ENCODE measurements at regions not wholly inside any gene's neighbourhood (a gene's known extent, or its start where the extent isn't known, plus 50 kb on each side); places are given as distances from the start of the nearest gene placed in this dataset.

DNA sequence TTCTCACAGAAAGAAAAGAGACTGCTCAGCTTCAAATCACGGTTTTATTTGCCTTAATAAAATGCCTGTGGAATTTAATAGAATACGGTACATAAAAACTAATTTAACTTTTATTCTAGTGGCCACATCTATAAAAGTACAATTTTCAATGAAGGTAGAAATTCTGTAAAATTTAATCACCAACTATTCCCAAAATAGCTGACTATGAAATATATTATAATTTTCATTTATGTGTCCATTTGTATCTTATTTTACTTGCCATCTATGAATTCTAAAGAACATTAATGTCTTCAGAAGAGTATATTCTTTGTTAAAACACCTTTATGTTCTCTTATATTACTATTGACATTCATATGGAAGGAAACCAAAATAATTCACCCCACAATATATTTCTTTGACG, 192.6 kb downstream of the BTBD3 start:
- H3K4me1 ChIP-seq (ENCODE audit: control insufficient read depth, extremely low read depth, insufficient read depth, low read length) = no peaks in the 10 kb centered on the region
- no peak for TF ChIP-seq MYC (IDR thresholded peaks at IDR 0.05; ENCODE audit: low read depth, low read length)
- TF ChIP-seq POLR2A (IDR thresholded peaks at IDR 0.05; ENCODE audit: low read depth, low read length) = no peak
- TF ChIP-seq POLR2AphosphoS5 (IDR thresholded peaks at IDR 0.05; ENCODE audit: insufficient read depth, low read depth, low read length) = no peak
- TF ChIP-seq, protein P1, sequence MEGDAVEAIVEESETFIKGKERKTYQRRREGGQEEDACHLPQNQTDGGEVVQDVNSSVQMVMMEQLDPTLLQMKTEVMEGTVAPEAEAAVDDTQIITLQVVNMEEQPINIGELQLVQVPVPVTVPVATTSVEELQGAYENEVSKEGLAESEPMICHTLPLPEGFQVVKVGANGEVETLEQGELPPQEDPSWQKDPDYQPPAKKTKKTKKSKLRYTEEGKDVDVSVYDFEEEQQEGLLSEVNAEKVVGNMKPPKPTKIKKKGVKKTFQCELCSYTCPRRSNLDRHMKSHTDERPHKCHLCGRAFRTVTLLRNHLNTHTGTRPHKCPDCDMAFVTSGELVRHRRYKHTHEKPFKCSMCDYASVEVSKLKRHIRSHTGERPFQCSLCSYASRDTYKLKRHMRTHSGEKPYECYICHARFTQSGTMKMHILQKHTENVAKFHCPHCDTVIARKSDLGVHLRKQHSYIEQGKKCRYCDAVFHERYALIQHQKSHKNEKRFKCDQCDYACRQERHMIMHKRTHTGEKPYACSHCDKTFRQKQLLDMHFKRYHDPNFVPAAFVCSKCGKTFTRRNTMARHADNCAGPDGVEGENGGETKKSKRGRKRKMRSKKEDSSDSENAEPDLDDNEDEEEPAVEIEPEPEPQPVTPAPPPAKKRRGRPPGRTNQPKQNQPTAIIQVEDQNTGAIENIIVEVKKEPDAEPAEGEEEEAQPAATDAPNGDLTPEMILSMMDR (IDR thresholded peaks at IDR 0.05; ENCODE audit: extremely low read depth in 1 of 2, insufficient read depth in 1 of 2, low read depth in 1 of 2, low read length in 2 of 2) = no peak
- TF ChIP-seq, protein P2, sequence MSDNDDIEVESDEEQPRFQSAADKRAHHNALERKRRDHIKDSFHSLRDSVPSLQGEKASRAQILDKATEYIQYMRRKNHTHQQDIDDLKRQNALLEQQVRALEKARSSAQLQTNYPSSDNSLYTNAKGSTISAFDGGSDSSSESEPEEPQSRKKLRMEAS (IDR thresholded peaks at IDR 0.05; ENCODE audit: insufficient read depth, insufficient read length) = no peak
- no peak for TF ChIP-seq EZH2 (IDR thresholded peaks at IDR 0.05; ENCODE audit: borderline replicate concordance, low read depth, low read length, severe bottlenecking)
- no peak for TF ChIP-seq JUN (IDR thresholded peaks at IDR 0.05; ENCODE audit: borderline replicate concordance, insufficient read depth, insufficient read length, low read depth)
- TF ChIP-seq FOS (IDR thresholded peaks at IDR 0.05; ENCODE audit: borderline replicate concordance, insufficient read depth, low read length) = no peak
- TF ChIP-seq GATA2 (IDR thresholded peaks at IDR 0.05; ENCODE audit: insufficient read depth, insufficient read length, low read depth, low read length) = no peak
- no peaks in the 10 kb centered on the region for H3K9me1 ChIP-seq (replicated peaks; ENCODE audit: control insufficient read depth, extremely low read depth, insufficient read depth, low read length)
- no peaks in the 10 kb centered on the region for H3K36me3 ChIP-seq (ENCODE audit: control insufficient read depth in 2 of 2, extremely low read depth in 1 of 2, insufficient read depth in 2 of 2, low read length in 2 of 2)
- intact Hi-C loops (cut with micrococcal nuclease) (no loop called here), dilution Hi-C loops (cut with MboI; ENCODE audit: extremely low pct_ligation_motif_present, low sequenced_read_pairs) (no loop called here)
- no peak overlapping the region for H2AFZ ChIP-seq (ENCODE audit: low read depth, low read length)
- BruUV-seq (replicated peaks) = no TSS peak
- H3K4me2 ChIP-seq (ENCODE audit: insufficient read depth, low read length) = no peak overlapping the region
- H3K79me2 ChIP-seq (ENCODE audit: control insufficient read depth, insufficient read depth, low read length) = no peaks in the 10 kb centered on the region
- H3K4me3 ChIP-seq (replicated peaks in 1 of 3; ENCODE audit: insufficient read depth in 1 of 3, low read depth in 1 of 3, low read length in 3 of 3) = no peak overlapping the region
- H3K9me3 ChIP-seq (replicated peaks; ENCODE audit: control insufficient read depth, insufficient read depth, low read length) = no peaks in the 10 kb centered on the region
- no peak overlapping the region for H3K9ac ChIP-seq (replicated peaks; ENCODE audit: extremely low read depth, insufficient read depth, low read length)
- POLR2A ChIA-PET = no interaction called here
- H3K27me3 ChIP-seq (ENCODE audit: control insufficient read depth in 2 of 2, insufficient read depth in 2 of 2, low read length in 2 of 2) = no peaks in the 10 kb centered on the region
- H3K27ac ChIP-seq (ENCODE audit: insufficient read depth, low read depth, low read length) = no peak overlapping the region
- FAIRE-seq (no peak), DNase-seq (ENCODE audit: low read depth, low spot score) (no peak)
- no peaks in the 10 kb centered on the region for H4K20me1 ChIP-seq (replicated peaks; ENCODE audit: control insufficient read depth, extremely low read depth, insufficient read depth, low read length)
- CTCF ChIA-PET = interaction anchor here (1.4 kb wide), 1 partner anchor 97 kb away, joined by 3 read pairs; no protein-coding TSS in a partner anchor
